GM23248 (cell line): ENCODE measurements at regions not wholly inside any gene's neighbourhood (a gene's known extent, or its start where the extent isn't known, plus 50 kb on each side); places are given as distances from the start of the nearest gene placed in this dataset.

Source experiments
- EZH2 ChIP-seq: fragments of 200-600 bp; sonication (generic); IDR thresholded peaks from 2 replicates; pipeline ENCODE4 v1.6.1; 2018; ENCODE audit warnings: antibody characterized with exemption, mild to moderate bottlenecking; ENCODE audit not compliant: insufficient read depth, poor library complexity, severe bottlenecking
- EZH2phosphoT487 ChIP-seq: fragments of 200-600 bp; sonication (generic); IDR thresholded peaks from 2 replicates; pipeline ENCODE4 v1.6.1; 2018; ENCODE audit warnings: antibody characterized with exemption, moderate library complexity, mild to moderate bottlenecking, low read depth; ENCODE audit not compliant: insufficient read depth

DNA sequence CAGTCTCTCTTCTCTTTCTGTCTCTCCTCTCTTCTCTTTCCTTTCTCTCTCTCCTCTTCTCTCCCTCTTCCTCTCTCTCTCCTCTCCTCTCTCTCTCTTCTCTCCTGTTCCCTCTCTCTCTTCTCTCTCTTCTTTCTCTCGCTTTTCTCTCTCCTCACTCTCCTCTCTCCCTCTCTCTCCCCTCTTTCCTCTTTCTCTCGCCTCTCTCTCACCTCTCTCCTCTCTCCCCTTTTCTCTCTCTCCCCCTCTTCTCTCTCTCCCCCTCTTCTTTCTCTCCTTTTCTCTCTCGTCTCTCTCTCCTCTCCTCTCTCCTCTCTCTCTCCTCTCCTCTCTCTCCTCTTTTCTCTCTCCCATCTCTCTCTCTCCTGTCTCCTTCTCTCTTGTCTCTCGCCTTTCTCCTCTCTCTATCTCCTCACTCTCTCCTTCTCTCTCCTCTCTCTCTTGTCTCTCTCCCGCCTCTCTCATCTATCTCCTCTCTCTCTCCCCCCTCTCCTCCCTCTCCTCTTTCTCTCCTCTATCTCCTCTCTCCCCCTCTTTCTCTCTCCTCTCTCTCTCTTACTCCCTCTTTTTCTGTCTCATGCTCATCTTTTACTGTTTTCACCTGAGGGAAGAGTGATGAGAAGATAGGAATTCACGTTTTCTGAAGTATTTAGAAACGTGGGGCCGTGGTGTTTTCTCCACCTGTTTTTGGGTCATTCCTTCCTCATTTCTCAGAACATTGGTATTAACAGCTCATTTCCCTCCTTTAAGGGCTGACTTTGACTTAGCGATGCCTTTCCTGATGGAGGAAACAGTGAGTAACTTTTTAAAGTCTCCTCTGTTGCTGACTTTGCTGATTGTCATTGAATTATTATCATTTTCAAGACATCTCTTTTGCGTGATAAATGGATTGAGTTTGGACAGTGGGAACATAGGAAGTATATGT lies 80.6 kb upstream of the CD99 start:
- TF ChIP-seq EZH2 (no peak), EZH2phosphoT487 (no peak)
